ENCODE measurements at regions not wholly inside any gene's neighbourhood (a gene's known extent, or its start where the extent isn't known, plus 50 kb on each side); places are given as distances from the start of the nearest gene placed in this dataset.
"Not testable (repeated sequence)": the region's sequence is repeated elsewhere in the genome, so short reads cannot be mapped to it uniquely, and the experiment has no call there.

DNA sequence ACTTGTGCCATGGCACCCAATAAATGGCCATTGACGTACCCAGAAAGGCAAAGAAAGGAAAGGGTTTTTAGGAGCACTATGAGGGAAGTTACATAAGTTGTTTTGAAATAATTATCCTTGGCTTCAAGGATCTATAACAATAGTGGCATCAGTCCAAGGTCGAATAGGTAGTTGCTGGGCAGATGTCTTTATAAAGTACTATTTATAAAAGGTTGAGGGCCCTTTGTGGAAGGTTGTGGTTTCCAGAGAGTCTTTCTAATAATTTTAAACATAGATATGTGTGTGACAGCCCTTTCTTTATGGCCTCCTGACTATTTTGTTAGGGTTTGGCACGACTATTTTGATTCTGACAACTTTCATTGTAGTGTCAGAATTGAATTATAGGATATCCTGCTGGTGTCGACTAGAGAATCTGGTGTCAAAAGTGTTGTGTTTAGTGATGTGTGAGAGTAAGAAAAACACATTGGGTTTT lies 260.5 kb downstream of the PYDC2 start:
- ATAC-seq (no peak), DNase-seq (ENCODE audit: missing footprints) (no peak)
- intact Hi-C loops (cut with DNase I) = no loop called here

DNA sequence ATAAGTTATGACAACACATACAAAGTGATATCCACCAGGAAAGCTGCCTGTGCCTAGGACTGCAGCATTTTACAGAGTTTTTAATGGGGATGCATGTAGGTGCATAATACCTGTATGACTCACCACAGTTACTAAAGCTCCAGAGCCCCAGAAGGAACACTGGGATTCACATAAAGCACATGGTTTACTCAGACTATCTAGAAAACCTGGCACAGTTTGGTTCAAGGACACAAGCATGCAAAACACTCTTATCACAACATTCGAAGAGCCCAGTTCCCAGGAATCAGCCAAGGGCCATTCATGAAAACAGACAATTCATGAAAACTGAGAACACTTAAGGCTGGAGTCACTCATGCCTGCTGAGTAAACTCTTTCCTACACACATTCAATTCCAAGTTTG lies 261.0 kb downstream of the PYDC2 start:
- DNase-seq (ENCODE audit: missing footprints) (no peak), ATAC-seq (no peak)
- intact Hi-C loops (cut with DNase I) = no loop called here

DNA sequence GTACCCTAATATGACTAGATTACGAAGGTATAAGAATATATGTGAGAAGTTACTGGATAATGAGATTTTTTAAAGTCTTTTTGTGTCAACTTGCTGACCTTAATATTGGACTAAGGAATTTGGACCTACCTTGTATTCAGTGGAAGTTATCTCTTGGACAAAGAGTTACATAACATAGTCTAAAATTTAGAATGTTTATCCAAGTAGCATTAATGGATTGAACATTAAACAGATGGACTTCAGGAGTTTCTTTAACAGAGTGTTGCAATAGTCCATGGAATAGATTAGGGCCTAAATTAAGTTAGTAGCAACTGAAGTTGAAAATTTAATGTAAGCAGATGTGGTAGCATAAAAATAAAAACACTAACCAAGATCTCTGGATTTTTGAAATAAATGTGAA lies 266.4 kb downstream of the PYDC2 start:
- no peak for ATAC-seq
- no peak for DNase-seq (ENCODE audit: missing footprints)
- intact Hi-C loops (cut with DNase I) = no loop called here

DNA sequence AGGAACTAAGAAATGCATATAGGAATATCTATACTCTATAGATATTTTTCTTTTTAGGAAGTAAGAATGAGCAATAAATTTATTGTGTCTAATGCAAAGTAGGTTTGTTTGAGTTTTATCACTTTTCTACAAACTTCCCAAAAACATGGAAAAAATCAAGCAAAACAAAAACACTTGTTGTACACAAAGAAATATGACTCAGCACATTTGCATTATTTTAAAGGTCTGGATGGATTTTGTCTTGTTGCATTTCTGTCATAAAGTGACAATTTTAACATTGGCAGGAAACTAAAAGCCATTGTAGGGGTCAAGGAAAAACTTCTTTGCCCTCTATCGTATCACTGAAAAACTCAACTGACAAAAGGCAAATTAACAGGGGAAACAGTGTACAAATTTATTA lies 267.2 kb downstream of the PYDC2 start:
- ATAC-seq (no peak), DNase-seq (ENCODE audit: missing footprints) (no peak)
- intact Hi-C loops (cut with DNase I) = no loop called here

DNA sequence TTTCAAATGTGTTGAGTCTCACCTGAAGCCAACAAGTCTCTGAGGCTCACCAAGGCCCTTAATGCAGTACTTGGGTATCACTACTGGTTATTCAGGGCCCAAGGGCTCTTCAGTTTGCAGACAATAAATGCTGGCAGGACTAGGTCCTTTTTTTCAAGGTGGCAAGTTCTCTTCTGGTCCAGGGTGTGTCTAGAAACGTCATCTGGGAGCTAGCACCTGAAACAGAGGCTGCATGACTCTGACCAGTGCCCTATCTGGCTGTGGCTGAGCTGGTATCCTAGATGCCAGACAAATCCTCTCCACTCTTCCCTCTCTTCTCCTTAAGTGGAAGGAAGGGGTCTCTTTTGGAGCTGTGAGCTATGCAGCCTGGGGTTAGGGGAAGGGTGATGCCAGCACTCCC lies 276.8 kb downstream of the PYDC2 start:
- ATAC-seq (no peak), DNase-seq (ENCODE audit: missing footprints) (no peak)
- intact Hi-C loops (cut with DNase I) = no loop called here

DNA sequence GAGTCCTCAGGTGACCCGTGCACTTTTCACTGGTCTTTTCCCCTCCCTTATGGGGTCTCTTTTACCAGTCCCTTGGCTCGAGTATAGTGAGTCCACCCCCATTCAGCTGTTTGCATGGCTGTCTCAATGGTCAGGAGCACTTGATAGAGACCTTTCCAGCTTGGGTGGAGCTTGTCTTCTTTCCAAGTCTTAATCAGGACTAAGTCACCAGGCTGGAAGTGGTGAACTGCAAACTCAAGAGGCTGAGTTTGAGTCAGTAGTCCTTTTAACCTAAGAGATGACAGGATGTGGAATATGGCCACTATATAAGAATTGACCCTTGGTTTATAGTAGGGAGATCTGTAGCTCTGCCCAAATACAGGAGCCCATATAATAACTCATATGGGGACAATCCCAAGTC lies 279.7 kb downstream of the PYDC2 start:
- intact Hi-C loops (cut with DNase I) = no loop called here
- ATAC-seq (no peak), DNase-seq (ENCODE audit: missing footprints) (no peak)

DNA sequence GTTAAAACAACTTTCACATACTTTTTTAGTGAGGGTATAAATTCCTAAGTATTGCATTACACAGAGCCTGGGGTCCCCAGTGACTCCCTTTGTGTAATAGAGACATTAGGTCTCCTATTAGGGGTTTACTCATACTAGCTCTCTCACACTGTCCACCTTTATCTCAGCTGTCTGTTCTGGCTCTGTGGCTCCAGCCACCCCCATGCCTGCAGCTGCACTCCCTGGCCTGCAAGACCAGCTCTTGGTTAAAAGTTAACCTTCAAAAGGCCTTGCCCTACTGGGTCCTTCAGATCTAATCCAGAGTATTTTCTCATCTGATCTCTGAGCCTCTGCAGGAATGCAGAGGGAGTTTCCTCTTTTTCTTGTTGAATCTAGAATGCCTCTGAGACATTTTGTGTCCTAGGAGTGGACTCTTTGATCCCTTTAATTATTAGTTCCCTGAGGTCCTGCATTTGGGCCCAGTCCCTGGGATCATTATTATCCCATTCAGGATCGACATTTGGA lies 280.9 kb downstream of the PYDC2 start:
- ATAC-seq; intact Hi-C loops (cut with DNase I); DNase-seq (ENCODE audit: missing footprints): not testable (repeated sequence)

DNA sequence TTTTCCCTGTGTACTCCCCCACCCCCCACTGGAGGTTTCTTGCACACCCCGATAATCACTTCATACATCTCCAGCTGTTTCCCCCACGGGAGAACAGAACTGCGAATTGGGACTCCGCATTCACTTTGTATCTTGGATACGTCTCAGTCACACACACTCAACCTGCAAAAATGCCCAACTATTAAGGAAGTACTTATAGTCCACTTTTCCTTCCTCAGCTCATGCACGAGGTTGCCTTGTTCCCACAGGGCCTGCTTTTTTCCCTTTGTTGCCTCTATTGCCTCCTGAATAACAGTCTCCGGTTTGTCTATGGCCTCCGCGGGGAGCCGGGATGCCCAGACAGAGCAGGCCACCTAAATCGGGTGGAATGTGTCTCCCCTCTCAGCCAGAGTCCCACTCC lies 282.3 kb downstream of the PYDC2 start:
- ATAC-seq (no peak), DNase-seq (ENCODE audit: missing footprints) (no peak)
- intact Hi-C loops (cut with DNase I) = no loop called here

DNA sequence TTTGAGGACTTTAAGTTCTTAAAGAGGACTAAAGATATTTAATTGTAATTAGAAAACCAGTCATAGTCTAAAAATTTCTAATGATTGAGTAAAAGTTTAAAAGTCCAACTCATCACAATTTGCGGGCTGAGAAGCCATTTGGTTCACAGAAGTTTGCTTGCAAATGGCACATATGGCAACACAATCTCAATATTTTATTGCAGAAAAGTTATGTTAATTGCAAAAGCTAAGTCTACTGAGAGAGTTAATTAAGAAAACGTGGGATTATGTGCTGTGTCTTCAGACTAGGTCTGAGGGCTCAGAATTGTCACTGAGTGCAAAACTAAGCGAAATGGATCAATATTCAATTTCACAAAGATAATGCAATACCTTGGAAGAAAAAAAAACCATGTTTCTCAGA lies 289.7 kb downstream of the PYDC2 start:
- intact Hi-C loops (cut with DNase I) = no loop called here
- ATAC-seq (no peak), DNase-seq (ENCODE audit: missing footprints) (no peak)

DNA sequence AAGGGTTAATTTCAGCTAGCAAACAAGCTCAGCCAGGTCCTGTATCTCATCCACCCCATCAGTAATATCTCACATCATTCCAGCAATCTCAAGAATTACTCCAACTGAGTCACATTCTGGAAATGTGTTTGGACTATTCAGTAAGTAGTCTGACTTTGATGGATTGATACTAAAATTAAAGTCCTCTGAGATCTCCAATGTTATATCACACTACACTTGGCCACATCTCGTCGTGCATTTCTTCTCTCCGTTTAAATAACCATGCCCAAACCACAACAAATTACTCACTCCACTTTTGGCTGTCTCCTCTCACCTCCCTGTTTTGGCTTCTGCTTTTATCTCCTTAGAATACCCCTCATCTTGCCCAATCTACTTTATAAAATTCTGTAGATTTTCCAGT lies 292.2 kb downstream of the PYDC2 start:
- no peak for ATAC-seq
- intact Hi-C loops (cut with DNase I) = no loop called here
- no peak for DNase-seq (ENCODE audit: missing footprints)

DNA sequence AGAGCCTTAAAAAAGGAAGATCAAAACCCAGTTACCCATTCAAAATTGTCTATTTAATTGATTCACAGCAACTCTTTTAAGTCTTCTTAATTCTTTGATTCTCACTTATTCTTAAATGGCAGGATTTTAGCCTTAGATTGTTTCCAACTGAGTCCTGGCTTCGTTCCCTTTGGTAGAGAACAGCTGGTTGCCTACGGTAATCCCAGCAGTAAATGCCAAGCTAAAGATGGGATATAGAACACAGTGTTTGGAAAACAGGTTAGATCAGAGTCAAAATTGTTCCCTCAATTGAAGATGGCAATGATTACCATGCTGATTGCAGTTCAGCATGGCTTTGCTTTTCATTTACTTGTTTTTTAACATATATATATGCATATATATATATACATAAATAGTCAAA lies 300.9 kb downstream of the PYDC2 start:
- no peak for DNase-seq (ENCODE audit: missing footprints)
- ATAC-seq = no peak
- intact Hi-C loops (cut with DNase I) = no loop called here

DNA sequence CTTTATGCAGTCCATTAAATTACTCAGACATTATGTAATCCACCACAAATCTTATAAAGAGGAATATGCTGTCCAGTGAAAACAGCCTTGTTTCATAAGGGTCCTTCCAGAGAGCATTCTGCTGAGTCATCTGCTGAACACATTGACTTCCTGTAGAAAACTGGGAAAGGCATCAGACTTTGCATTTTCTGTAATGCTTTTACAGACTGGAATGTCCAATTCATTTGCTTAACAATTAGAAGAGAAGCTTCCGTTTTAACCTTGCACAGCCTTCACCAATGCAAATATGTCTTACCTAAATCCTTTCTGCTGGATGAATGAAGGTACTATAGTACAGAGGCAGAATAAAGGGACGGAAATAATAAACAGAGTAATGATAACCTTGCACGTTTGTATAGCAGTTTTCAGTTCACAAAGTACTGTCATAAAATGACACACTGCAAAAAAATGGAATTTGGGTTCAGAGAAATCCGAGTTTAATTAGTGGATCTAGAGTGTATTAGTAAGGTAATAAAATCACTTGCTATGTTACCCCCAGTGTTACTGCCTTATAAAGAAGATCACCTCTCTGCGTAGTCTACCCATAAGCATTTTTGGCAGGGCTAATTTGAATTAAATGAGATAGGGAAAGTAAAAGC lies 301.5 kb downstream of the PYDC2 start:
- intact Hi-C loops (cut with DNase I) = no loop called here
- no peak for ATAC-seq
- DNase-seq (ENCODE audit: missing footprints) = no peak

DNA sequence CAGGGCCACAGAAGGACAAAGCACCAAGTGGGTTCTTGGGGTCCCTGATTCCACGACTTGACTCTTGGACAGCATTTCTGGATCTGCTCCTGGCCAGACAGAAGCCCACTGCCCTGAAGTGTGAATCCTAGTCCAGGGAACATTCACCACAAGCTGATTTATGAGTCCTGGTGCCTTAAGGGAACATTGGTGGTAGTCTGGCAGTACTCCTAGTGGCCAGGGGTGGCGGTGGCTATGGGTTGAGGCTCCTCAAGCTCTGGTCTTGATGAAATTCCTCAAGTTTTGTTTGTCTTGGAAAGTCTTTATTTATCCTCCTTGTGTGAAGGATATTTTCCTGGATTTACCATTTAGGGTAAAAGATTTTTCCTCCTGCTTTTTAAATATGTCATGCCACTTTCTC lies 307.5 kb downstream of the PYDC2 start:
- ATAC-seq = no peak
- DNase-seq (ENCODE audit: missing footprints) = no peak
- intact Hi-C loops (cut with DNase I) = no loop called here

DNA sequence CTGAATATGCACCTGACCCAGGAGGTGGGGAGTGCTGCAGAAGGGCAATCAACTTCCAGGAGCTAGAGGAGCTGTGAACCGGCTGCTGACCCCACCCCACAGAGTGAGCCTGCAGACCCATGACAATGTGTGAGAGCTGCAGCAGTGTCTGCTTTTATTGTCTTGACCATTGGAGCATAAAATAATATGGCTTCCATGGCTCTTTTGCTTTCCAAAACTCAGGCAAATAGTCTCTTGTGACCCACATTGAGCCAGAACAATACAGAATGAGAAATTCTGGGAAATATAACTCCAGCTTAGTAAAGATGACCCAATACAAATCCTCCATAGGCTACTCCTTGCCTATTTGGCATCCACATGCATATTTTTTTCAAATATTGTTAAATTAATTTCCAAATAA lies 309.6 kb downstream of the PYDC2 start:
- no peak for DNase-seq (ENCODE audit: missing footprints)
- intact Hi-C loops (cut with DNase I) = no loop called here
- ATAC-seq = no peak

DNA sequence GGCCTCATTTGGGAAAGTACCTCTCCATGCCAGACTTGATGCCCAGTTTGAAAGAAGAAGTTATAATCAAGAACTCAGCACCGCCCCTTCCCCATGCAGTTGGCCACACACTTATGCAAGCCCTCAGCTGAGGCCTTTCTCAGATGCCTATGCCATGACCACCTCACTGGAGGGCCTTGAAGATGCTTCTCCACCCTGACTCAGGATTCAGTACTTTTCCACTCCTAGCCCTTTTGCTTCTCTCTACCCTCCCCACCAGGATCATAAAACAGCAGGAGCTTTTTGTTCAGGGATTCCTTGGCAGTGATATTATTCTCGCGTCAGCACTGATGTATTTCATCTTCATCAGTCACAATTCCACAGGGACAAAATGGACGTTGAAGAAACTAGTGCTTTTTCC lies 313.5 kb downstream of the PYDC2 start:
- DNase-seq (ENCODE audit: missing footprints) (no peak), ATAC-seq (no peak)
- intact Hi-C loops (cut with DNase I) = no loop called here

DNA sequence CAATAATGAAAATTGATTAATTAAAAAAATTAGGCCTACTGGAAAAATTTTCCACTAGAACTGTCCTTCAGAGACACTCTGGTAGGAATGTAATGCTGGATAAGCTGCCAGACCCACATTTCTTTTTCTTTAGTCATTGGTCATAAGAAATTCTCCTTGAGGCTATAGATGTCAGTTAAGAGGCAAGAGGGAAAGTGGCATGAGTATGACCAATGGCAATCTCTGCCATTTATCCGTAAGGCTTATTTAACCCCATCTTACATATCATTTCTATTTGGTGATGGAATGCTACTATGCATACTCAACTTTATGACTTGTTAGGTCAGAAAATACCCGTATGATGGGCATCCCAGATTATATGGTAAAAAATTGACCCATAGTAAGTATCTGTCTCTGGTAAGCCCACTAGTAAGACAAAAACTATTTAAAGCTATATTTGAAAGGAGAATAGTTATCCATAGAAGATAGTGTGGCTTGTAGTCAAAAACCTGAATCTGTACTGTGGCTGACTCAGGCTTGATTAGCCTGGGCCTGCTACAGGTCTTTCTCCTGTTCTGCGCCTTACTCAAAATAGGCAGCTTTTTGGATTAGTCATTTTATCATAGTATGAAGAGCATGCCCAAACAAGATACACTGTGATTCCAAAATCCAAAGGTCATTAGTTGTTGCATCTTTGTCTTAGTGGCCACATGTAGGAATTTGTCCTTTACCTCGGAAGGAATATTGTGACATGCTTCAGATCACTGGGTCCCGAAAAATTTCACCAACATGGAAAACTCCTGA lies 314.7 kb downstream of the PYDC2 start:
- intact Hi-C loops (cut with DNase I) = no loop called here
- ATAC-seq (no peak), DNase-seq (ENCODE audit: missing footprints) (no peak)

DNA sequence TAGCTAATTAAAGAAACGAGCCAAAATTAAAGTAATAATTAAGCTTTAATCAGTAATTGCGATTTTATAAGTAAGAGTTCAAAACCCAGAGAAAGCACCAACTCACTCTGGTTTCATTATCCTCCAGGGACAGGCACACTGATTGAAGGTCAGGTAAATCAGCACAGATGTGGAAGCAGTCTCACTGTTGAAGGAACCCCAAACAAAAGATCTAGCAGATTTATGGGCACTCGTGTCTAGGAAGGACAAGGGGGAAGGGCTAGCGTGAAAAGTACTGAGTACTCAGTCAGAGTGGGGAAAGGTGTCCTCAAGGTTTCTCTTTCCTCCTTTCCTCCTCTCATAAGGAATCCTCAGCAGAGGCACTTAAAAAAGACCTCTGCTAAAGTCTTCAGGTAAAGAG lies 320.1 kb downstream of the PYDC2 start:
- intact Hi-C loops (cut with DNase I) = no loop called here
- DNase-seq (ENCODE audit: missing footprints) (no peak), ATAC-seq (no peak)

DNA sequence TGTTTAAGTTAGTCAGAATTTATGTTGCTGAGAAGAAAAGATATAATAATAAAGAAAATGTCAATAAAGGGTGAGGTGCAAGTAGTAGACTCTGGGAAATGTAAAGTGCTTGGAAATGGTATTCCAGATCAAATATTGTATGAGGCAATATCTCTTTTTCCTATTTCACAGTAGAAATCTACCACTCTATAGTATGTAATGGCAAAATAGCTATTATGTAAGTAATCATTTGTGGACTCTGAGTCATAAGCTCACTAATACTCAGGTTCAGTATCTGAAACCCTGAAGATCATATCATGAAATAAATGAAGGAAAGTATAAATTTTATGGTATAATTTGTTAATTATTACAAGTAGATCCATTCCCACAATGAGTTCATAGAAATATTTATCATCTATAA lies 322.1 kb downstream of the PYDC2 start:
- intact Hi-C loops (cut with DNase I) = no loop called here
- DNase-seq (ENCODE audit: missing footprints) (no peak), ATAC-seq (no peak)

DNA sequence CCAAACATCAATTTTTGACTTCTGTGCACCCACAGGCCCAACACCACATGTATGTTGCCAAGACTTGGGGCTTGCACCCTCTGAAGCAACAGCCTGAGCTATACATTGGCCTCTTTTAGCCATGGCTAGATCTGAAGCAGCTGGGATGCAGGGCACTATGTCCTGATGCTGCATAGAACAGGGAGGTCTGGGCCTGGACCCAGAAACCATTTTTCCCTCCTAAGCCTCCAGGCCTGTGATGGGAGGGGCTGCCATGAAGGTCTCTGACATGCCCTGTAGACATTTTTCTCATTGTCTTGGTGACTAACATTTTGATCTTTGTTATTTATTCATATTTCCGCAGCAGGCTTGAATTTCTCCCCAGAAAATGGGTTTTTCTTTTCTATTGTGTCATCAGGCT lies 330.0 kb downstream of the PYDC2 start:
- DNase-seq (ENCODE audit: missing footprints) = no peak
- no peak for ATAC-seq
- intact Hi-C loops (cut with DNase I) = no loop called here

DNA sequence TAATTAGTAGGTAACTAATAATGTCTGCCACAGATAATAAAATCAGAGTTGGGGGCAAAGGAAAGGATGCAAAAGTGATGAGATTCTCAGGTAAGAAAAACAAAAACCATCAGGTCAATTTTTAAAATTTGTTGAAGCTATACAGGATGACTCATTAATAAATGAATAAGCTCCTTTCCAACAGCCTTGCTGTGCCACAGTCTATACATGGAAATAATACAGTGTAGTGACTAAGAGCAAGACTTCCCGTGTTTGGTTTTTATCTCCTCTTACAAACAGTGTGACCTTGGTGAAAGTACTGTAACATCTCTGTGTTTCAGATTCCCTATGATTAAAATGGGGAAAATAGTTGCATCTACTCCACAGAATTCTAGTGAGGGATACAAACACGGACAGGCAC lies 331.6 kb downstream of the PYDC2 start:
- DNase-seq (ENCODE audit: missing footprints) (no peak), ATAC-seq (no peak)
- intact Hi-C loops (cut with DNase I) = no loop called here

DNA sequence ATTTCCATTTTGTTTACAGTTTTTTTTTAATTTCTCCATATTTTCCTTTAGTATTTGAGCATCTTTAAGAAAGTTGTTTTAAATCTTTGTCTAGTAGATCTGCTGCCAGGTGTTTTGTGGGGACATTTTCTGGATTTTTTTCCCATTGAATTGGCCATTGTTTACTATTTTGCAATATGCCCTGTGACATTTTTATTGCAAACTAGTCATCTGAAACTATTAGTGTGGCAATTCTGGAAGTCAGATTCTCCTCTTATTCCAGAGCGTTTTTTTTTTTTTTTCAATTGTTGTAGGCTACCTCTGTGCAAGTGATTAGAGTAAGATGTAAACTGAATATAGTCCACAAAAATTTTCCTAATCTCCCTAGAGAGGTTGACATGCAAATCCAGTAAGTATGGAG lies 334.2 kb downstream of the PYDC2 start:
- DNase-seq (ENCODE audit: missing footprints) (no peak), ATAC-seq (no peak)
- intact Hi-C loops (cut with DNase I) = no loop called here

Data from Right ventricle myocardium inferior (tissue), 1 donor.